IPS-NIHi7 (cell line): ENCODE measurements at regions not wholly inside any gene's neighbourhood (a gene's known extent, or its start where the extent isn't known, plus 50 kb on each side); places are given as distances from the start of the nearest gene placed in this dataset.
A peak's percentile ranks its signal among the peaks of the same experiment; 100 is the strongest.

Experiments used
- DNase-seq: peaks from one replicate; pipeline ENCODE4 v3.0.0; 2012; ENCODE audit warnings: mixed read lengths; ENCODE audit errors: extremely low spot score

DNA sequence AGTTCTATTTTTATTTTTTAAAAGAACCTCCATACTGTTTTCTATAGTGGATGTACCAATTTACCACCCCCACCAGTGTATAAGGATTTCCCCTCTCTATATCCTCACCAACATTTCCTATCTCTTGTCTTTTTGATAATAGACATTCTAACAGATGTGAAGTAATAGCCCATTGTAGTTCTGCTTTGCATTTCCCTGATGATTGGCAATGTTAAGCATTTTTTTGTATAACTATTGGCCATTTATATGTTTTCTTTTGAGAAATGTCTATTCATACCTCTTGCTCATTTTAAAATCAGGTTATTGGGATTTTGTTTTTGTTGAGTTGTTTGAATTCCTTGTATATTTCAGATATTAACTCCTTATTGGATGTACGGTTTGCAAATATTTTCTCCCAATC is 251.1 kb upstream of the HTR2C start:
- DNase-seq, result no peak

DNA sequence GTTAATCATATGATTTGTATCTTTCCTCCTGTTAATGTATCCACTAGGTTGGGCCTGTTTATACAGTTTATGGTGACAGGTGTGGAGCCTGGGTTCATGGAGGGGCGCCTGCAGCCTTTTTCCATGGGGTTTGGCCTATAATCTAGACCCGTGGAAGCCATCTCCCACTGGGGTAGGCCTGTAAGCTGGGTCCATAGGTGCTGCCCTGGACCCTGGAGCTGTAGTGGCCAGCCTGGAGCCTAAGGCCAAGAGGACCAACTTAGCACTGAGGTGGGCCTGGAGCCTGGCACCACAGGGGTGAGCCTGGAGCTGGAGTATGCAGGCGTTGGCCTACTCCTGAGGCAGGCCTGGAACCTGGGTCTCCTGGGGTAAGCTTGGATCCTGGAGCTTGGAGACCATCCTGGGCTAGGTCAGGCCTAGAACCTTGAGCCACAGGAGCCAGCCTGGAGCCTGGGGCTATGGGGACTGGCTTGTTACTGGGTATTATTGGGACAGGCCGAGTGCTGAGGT is 249.4 kb upstream of the HTR2C start:
- DNase-seq, result no peak

DNA sequence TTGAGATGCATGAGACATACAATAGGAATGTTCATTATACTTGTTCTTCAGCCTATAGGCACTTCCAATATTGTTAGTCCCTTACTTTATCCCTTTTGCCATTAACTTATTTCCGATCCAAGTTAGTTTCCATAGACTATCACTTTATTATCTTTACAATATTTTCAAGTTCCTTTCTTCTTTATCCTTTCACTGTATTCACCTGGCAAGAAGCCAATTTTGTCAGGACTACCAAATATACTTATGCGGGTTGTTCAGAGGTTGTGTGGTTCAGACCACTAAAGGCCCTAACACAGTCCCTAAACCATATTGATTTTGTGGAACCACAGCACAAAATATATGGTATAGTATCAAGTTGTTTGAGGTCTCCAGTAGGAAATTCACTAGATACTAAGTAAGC is 245.0 kb upstream of the HTR2C start:
- no peak for DNase-seq

DNA sequence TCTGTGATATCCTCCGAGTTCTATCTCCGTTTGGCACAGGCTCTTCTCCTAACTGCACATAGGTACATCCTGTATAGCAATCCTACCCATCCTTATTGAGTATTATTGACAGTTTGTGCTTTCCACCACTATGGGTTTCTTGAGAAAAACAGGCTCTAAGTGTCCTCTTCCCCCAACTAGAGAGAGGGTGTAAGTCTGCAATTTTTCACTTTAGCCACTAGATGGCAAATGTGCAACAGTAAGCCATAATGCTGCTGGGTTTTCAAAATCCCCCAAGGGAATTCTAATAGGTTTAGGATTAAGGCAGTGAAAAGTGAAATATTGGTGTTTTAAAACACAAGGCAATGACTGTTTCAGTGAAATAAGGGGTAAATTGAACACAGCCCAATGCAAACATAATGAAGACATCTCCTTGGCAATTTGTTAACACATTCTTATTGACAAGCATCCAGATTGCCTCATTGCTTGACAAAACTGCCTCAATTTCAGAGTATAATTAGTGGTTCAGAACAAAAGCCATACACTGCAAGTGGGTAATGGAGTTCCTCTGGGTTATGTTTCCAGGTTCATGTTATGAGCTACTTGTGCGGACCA is 239.0 kb upstream of the HTR2C start:
- DNase-seq, result peak; percentile 67

DNA sequence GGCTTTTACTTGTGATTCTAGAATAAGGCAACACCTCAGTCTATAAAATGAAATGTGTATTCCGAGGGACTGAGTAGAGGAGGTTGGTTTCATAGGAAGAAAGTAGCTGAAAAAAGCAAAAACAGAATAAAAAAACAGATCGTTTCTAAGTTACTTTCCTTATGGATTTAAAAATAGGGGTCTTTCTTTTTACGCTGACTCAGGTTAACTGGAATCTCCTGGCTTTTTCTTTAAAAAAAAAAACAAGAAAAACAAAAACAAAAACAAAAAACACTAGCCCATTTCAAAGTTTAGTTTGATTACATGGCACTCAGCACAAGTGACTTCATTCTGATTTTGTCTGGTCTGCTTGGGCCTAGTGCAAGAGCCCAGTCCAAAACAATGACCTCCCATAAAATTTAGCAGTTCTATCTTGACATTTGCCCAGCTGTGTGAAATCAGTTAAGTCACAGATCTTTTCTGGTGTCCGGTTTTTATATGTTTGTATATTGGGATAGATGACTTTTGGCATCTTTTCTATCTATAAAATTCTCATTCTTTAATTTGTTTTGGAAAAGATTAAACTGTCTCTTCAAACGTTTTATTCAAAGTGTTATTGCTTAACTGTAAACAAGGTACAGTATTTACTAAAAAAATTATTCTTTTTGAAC is 222.7 kb upstream of the HTR2C start:
- no peak for DNase-seq

DNA sequence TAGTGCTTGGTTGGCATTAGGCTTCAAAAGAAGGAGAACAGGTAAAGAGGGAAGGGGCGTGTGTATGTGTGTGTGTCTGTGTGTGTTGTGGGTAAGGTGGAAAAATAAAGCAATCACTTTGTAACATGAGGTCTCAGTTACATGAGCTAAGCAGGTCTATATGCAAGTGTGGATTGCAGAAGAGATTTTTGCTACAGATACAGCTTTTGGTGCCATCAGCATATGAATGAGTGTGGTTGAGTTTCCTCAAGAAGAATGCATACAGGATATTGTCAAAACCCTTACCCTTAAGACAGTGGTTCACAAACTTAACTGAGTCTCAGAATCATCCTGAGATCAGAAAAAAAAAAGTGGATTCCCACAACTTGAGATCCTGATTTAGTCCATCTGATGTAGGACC is 220.5 kb upstream of the HTR2C start:
- no peak for DNase-seq

DNA sequence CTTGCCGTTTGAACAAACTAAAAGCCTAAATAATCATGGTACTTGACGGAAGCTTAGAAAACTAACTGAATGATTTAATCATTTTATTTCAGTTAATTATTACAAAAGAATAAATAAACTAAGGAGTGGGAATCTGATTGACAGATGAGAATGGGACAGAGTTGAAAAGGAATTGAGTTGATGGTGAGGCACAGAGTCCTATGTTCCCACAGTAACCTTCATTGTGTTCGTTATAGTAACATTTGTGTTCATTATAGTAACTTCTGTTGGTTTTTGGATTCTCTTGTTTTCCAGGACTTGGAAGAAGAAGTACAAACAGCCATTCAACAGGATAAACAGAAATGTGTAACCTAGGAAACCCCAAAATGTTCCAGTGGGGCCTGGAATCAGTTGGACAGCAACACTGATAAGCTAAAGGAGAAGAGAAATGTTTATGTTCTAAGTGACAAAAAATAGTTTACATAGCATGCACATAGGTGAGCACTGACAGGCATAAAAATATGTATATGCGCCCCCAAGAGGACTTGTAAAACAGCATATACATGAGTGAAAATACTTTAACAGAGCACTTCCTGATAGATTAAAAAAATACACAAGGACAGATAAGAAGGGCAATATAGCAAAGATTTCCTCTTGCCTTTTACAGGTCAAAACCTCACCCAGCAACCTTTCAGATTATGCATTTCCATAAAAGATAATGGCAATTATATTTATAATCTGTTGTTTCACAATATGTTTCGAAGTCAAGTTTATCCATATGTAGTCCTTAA is 218.6 kb upstream of the HTR2C start:
- DNase-seq, result no peak

DNA sequence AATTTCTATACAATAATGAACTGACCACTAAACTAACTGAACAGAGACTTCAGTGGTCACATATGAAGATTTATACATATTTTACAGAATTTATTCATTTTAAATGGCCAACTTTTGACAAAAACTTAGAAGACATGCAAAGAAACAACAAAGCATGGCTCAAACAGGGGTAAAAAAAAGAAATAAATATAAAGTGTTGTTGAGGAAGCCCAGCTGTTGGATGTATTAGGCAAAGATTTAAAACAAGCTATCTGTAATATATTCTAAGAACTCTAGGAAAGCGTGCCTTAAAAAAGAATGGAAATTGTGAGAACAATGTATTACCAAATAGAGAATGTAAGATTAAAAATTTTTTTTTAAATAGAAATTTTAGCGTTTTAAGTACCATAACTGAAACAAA is 210.9 kb upstream of the HTR2C start:
- DNase-seq, result no peak

DNA sequence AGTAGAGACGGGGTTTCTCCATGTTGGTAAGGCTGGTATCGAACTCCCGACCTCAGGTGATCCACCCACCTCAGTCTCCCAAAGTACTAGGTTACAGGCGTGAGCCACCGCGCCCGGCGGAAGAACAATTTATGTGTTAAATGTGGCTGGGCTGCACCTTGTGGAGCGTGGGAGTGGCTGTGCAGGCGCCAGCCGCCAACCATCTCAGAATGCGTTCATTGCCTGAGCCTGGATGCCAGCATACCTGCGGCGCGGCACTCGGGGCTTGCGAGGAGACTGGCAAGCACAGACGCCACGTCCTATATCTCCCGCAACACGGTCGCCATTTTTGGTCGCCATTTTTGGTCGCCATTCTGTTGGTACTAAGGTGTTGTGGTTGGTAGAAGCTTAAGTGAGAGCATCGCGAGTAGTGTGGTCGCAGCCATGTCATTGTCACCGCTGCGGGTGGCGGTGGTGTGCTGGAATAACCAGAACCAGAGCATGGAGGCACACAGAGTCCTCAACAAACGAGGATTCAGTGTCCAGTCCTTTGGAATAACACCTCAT is 193.6 kb upstream of the HTR2C start:
- no peak for DNase-seq
